ENCODE measurements at regions not wholly inside any gene's neighbourhood (a gene's known extent, or its start where the extent isn't known, plus 50 kb on each side); places are given as distances from the start of the nearest gene placed in this dataset.

DNA sequence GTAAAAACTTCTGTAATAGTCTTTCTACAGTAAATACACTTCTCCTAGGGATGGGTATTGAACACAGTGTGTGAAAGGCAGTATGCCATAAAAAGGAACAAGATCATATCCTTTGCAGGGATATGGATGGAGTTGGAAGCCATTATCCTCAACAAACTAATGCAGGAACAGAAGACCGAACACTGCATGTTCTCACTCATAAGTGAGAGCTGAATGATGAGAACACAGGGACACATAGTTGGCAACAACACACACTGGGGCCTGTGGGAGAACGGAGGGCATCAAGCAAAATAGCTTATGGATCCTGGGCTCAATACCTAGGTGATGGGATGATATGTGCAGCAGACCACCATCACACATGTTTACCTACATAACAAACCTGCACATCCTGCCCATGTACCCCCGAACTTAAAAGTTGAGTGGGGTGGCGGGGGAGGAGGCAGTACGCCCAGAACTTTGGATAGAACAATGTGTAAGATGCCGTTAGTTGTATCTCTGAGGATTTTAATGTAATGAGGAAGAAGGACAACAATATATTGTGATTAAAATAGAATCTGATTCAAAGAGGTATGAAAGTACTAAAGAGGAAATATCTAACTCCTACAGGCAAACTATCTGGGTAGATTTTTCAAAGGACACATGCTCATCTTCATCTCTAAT, 183.2 kb downstream of the NDFIP2 start:
- no peak for TF ChIP-seq POLR2AphosphoS5 (IDR thresholded peaks at IDR 0.05)
- TF ChIP-seq, protein P1, sequence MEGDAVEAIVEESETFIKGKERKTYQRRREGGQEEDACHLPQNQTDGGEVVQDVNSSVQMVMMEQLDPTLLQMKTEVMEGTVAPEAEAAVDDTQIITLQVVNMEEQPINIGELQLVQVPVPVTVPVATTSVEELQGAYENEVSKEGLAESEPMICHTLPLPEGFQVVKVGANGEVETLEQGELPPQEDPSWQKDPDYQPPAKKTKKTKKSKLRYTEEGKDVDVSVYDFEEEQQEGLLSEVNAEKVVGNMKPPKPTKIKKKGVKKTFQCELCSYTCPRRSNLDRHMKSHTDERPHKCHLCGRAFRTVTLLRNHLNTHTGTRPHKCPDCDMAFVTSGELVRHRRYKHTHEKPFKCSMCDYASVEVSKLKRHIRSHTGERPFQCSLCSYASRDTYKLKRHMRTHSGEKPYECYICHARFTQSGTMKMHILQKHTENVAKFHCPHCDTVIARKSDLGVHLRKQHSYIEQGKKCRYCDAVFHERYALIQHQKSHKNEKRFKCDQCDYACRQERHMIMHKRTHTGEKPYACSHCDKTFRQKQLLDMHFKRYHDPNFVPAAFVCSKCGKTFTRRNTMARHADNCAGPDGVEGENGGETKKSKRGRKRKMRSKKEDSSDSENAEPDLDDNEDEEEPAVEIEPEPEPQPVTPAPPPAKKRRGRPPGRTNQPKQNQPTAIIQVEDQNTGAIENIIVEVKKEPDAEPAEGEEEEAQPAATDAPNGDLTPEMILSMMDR (IDR thresholded peaks at IDR 0.05 in 8 of 11, conservative IDR thresholded peaks at IDR 0.05 in 3 of 11), result no peak

Data from spleen (tissue), 7 donors.